ENCODE measurements at regions not wholly inside any gene's neighbourhood (a gene's known extent, or its start where the extent isn't known, plus 50 kb on each side); places are given as distances from the start of the nearest gene placed in this dataset.

DNA sequence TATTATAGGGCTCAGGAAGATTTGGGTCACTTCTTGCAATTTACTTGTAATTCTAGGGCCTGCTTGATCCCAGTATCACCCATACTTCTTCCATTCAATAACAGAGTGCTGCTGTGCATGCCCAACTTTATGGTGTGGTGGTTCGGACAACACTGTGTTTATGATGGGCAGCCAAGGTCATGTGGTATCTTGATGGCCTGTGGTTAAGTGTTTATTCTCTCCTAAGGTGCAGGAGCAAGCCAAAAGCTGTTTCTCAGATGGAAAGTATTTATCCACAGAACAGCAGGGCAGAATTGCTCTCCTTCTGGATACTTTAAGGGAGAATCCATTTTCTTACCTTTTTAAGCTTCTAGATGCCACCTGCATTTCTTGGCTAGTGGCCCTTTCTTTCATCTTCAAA lies 433.8 kb downstream of the SH2D4B start:
- TF ChIP-seq EP300 (IDR thresholded peaks at IDR 0.05): no peak
- TF ChIP-seq, protein P1, sequence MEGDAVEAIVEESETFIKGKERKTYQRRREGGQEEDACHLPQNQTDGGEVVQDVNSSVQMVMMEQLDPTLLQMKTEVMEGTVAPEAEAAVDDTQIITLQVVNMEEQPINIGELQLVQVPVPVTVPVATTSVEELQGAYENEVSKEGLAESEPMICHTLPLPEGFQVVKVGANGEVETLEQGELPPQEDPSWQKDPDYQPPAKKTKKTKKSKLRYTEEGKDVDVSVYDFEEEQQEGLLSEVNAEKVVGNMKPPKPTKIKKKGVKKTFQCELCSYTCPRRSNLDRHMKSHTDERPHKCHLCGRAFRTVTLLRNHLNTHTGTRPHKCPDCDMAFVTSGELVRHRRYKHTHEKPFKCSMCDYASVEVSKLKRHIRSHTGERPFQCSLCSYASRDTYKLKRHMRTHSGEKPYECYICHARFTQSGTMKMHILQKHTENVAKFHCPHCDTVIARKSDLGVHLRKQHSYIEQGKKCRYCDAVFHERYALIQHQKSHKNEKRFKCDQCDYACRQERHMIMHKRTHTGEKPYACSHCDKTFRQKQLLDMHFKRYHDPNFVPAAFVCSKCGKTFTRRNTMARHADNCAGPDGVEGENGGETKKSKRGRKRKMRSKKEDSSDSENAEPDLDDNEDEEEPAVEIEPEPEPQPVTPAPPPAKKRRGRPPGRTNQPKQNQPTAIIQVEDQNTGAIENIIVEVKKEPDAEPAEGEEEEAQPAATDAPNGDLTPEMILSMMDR (IDR thresholded peaks at IDR 0.05): no peak
- no peak for TF ChIP-seq POLR2A (IDR thresholded peaks at IDR 0.05)
